AG09309 (cell line): ENCODE measurements at regions not wholly inside any gene's neighbourhood (a gene's known extent, or its start where the extent isn't known, plus 50 kb on each side); places are given as distances from the start of the nearest gene placed in this dataset.

Source experiments
- DNase-seq: peaks from one replicate; pipeline ENCODE4 v3.0.0-alpha.2; 2010; ENCODE audit warnings: low read depth
- H3K4me3 ChIP-seq: 2 replicates; pipeline ENCODE4 v1.5.1; 2011; ENCODE audit warnings: mild to moderate bottlenecking, low read depth, low read length, moderate library complexity; ENCODE audit not compliant: control insufficient read depth
- TF ChIP-seq, protein P1 (sequence below): IDR thresholded peaks from 2 replicates; pipeline ENCODE4 v1.5.1; 2011; ENCODE audit warnings: mild to moderate bottlenecking, low read depth, low read length, inconsistent platforms; ENCODE audit not compliant: insufficient read depth, control insufficient read depth; ENCODE audit errors: missing control alignments

DNA sequence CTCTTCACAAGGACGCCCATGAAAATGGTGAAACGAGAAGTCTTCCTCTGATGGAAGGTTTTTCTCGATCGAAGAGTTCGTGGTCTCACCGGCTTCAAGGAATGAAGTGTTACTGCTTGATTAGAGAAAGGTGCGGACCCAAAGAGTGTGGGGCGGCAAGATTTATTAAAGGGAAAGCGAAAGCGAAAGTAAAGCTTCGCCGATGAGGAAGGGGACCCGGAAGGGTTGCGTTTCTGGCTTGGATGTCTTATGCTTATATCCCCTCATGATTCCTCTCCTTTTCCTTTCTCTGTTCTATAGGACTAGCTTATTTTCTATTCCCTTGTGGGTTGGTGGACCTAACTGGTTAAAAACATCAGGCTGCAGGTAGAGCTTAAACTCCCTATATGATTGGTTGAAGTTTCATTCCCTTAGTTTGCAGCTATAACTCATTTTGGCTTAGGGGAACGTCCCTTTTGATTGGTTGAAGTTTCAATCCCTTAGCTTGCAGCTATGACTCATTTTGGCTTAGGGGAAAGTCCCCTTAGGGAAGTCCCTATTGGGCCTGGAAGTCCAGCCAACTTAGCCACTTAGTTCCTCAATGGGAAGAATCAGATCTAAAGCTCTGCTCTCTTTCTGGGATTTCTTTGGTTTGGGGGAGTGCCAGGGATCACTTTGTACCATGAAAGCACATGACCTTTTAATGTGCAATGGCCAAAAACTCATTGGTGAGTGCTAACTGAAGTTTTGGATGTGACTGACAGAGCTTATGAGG, 1025.0 kb upstream of the PCDH10 start:
- TF ChIP-seq, protein P1, sequence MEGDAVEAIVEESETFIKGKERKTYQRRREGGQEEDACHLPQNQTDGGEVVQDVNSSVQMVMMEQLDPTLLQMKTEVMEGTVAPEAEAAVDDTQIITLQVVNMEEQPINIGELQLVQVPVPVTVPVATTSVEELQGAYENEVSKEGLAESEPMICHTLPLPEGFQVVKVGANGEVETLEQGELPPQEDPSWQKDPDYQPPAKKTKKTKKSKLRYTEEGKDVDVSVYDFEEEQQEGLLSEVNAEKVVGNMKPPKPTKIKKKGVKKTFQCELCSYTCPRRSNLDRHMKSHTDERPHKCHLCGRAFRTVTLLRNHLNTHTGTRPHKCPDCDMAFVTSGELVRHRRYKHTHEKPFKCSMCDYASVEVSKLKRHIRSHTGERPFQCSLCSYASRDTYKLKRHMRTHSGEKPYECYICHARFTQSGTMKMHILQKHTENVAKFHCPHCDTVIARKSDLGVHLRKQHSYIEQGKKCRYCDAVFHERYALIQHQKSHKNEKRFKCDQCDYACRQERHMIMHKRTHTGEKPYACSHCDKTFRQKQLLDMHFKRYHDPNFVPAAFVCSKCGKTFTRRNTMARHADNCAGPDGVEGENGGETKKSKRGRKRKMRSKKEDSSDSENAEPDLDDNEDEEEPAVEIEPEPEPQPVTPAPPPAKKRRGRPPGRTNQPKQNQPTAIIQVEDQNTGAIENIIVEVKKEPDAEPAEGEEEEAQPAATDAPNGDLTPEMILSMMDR = no peak
- no peak for DNase-seq
- peak overlapping the region; percentile 14 for H3K4me3 ChIP-seq

DNA sequence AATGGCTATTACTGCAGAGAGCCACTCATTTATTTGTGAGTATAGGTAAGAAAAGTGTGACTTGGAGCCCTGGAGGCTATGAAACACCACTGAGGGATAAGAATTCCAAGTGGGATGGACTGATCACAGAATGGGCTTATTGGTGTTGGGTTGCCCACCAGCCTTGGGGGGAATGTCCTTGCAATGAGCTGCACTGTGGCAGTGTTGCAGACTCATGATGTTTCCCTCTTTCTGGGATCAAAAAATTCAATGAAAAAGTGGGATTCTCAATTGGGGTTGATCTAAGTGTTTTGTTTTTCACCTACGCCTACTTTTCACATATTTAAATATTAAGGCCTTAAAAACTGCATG, 1024.5 kb upstream of the PCDH10 start:
- TF ChIP-seq, protein P1 = no peak
- H3K4me3 ChIP-seq = no peak overlapping the region
- no peak for DNase-seq

- no peak for DNase-seq
- H3K4me3 ChIP-seq = no peak overlapping the region
- TF ChIP-seq, protein P1 = no peak
Measured at GRCh38 chr4:132125131-132125530, 1024.0 kb upstream of the PCDH10 start.

- H3K4me3 ChIP-seq = no peak overlapping the region
- no peak for DNase-seq
- TF ChIP-seq, protein P1 = no peak
Measured at GRCh38 chr4:132132433-132132832, 1016.7 kb upstream of the PCDH10 start.

DNA sequence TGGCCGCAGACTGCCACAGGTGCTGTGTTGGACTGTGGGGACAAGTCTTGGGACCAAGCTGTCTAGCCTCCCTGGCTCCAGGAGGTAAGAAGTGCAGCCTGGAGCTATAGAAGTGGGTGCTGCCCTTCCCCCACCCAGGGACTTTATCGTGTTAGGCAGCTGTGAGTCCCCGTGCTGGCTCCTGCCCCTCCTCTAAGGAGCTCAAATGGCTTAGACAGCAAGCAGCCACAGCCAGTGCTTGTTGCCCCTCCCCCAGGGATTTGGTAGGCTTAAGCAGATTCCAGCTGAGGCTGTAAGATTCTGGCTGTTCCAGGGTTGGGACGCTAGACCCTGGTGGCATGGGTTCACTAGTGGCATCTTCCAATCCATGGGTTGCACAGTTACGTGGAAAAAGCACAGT, 979.4 kb upstream of the PCDH10 start:
- TF ChIP-seq, protein P1 = no peak
- DNase-seq = no peak
- H3K4me3 ChIP-seq = no peak overlapping the region

DNA sequence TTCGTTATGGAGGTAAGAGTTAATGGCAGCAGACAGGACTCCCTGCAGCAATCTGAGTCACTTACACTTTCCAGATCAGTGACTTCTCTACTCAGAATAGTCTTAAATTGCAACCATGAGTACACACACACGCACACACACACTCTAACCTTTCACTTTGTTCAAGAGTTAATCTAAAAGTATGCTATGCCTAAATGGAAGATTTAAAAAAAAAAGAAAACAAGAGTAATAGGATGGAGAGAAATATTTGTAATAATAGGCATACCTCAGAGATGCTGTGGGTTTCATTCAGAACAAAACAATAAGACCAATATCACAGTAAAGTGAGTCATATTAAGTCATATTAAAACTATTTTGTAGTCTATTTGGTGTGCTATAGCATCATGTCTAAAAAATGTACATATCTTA, 969.1 kb upstream of the PCDH10 start:
- no peak overlapping the region for H3K4me3 ChIP-seq
- TF ChIP-seq, protein P1 = no peak
- no peak for DNase-seq
